ENCODE measurements at regions not wholly inside any gene's neighbourhood (a gene's known extent, or its start where the extent isn't known, plus 50 kb on each side); places are given as distances from the start of the nearest gene placed in this dataset.

DNA sequence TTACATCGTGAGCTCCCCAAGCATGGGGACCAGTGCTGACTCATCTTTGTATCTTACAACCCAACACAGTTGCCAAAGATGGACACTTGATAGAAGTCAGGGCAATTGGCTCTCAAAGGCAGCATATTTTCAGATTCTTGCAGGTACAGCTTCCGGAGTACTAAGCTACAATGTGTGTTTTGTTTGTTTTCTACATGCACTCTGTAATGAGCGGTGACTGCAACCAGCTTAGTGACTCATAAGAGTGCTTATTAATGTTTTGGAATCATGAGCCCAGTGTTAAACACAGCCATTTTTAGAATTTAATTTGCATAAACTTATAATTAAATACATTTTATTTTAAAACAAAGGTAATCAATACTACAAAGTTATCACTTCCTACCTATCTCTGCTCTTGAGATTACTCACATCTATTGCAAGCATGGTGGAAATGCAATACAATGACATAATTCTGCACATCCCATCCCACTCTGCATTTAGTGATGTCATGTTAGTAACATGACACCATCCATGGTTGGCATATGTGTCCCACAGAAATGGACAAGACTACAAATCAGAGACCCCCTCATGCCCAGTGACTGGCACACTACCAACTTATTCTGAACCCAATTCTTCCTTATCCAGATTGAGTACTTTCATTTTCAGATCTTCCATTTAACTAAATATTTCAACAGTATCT lies 399.8 kb upstream of the ST6GAL2 start:
- DNase-seq = no peak
- POLR2A ChIA-PET (ENCODE audit: partially characterized antibody) = no interaction called here
- CTCF ChIA-PET (ENCODE audit: partially characterized antibody) = no interaction called here
- intact Hi-C loops (cut with micrococcal nuclease) = no loop called here
- H3K27me3 ChIP-seq (ENCODE audit: insufficient read depth, low read length) = no peaks in the 10 kb centered on the region
- no peaks in the 10 kb centered on the region for H3K9me3 ChIP-seq (ENCODE audit: control insufficient read depth in 1 of 2, low read length in 2 of 2)
- H3K4me1 ChIP-seq (ENCODE audit: insufficient read depth, low read length) = no peaks in the 10 kb centered on the region
- H3K36me3 Mint-ChIP-seq = no peaks in the 10 kb centered on the region
- no peak overlapping the region for H3K4me3 Mint-ChIP-seq
- no peak overlapping the region for H3K27ac Mint-ChIP-seq
- H3K27ac ChIP-seq (ENCODE audit: low read depth, low read length) = no peak overlapping the region
- no peak overlapping the region for H3K4me3 ChIP-seq (ENCODE audit: low read length in 2 of 2)
- H3K36me3 ChIP-seq (ENCODE audit: insufficient read depth, low read length) = no peaks in the 10 kb centered on the region
- no peaks in the 10 kb centered on the region for H3K27me3 Mint-ChIP-seq
- peaks cover 0 to 4% (median 0%) of the 10 kb centered on the region in 8 donors for H3K9me3 Mint-ChIP-seq
- H3K4me1 Mint-ChIP-seq = no peaks in the 10 kb centered on the region

DNA sequence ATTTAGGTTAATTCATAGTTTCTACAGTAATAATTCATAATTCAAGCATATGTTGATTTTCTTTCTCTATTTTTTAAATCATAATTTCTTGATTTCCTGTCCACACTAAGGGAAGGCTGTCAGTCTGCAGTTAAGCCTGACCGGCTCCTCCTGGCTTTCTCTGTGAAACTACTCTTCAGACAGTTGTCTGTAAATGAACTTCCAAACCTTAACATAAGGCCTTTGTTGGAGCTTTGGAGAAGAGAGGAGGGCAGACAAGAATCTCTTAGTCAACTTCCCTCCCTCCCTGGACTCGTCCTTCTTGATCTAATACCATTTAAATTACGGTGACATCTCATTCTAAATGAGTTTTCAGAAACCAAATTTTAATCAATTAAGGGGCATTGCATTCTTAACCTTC lies 404.1 kb upstream of the ST6GAL2 start:
- H3K4me1 ChIP-seq (ENCODE audit: insufficient read depth, low read length) = no peaks in the 10 kb centered on the region
- intact Hi-C loops (cut with micrococcal nuclease) = no loop called here

DNA sequence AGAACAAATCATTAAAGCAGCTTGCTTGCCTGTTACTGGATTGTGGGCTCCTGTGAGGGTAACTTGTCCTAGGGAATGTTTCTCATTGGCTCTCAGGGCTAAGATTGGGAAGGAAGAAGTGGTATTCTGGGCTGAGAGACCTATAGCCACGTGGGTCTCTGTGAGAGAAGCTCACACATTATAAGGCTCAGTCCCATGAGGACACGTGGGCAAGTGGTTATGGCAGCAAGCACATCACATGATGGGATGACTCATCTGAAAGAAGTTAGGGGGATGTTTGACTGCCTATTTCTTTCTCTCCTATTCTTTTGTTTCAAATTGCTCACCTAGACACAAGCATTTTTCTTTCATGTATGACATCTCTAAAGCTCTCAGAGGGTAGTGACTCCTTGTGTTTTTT lies 418.0 kb upstream of the ST6GAL2 start:
- ChIA-PET POLR2A (ENCODE audit: partially characterized antibody) (no interaction called here), CTCF (ENCODE audit: partially characterized antibody) (no interaction called here)
- Histone ChIP-seq H3K27me3 (ENCODE audit: insufficient read depth, low read length) (no peaks in the 10 kb centered on the region), H3K4me1 (ENCODE audit: insufficient read depth, low read length) (no peaks in the 10 kb centered on the region), H3K9me3 (ENCODE audit: control insufficient read depth in 1 of 2, low read length in 2 of 2) (no peaks in the 10 kb centered on the region), H3K36me3 (ENCODE audit: insufficient read depth, low read length) (no peaks in the 10 kb centered on the region), H3K27ac (ENCODE audit: low read depth, low read length) (no peak overlapping the region), H3K4me3 (ENCODE audit: low read length in 2 of 2) (no peak overlapping the region)
- Mint-ChIP-seq H3K4me3 (no peak overlapping the region), H3K27me3 (no peaks in the 10 kb centered on the region), H3K9me3 (peaks cover 0 to 5% (median under 1%) of the 10 kb centered on the region in 8 donors), H3K36me3 (no peaks in the 10 kb centered on the region), H3K27ac (no peak overlapping the region), H3K4me1 (no peaks in the 10 kb centered on the region)
- intact Hi-C loops (cut with micrococcal nuclease) = no loop called here
- no peak for DNase-seq

More for the DNA sequence above, 404.1 kb upstream of the ST6GAL2 start:
- CTCF ChIA-PET (ENCODE audit: partially characterized antibody) = interaction anchor here (1.5 kb wide), 1 partner anchor 10 kb away, joined by 4 read pairs; no protein-coding TSS in a partner anchor
- H3K4me3 ChIP-seq (ENCODE audit: low read length in 2 of 2) = no peak overlapping the region
- no peak overlapping the region for H3K27ac ChIP-seq (ENCODE audit: low read depth, low read length)
- POLR2A ChIA-PET (ENCODE audit: partially characterized antibody) = no interaction called here
- Mint-ChIP-seq H3K36me3 (no peaks in the 10 kb centered on the region), H3K4me1 (no peaks in the 10 kb centered on the region), H3K27ac (no peak overlapping the region), H3K27me3 (no peaks in the 10 kb centered on the region), H3K4me3 (no peak overlapping the region), H3K9me3 (peaks cover 0 to 5% (median under 1%) of the 10 kb centered on the region in 8 donors)
- no peaks in the 10 kb centered on the region for H3K36me3 ChIP-seq (ENCODE audit: insufficient read depth, low read length)
- H3K27me3 ChIP-seq (ENCODE audit: insufficient read depth, low read length) = no peaks in the 10 kb centered on the region
- no peak for DNase-seq
- no peaks in the 10 kb centered on the region for H3K9me3 ChIP-seq (ENCODE audit: control insufficient read depth in 1 of 2, low read length in 2 of 2)

DNA sequence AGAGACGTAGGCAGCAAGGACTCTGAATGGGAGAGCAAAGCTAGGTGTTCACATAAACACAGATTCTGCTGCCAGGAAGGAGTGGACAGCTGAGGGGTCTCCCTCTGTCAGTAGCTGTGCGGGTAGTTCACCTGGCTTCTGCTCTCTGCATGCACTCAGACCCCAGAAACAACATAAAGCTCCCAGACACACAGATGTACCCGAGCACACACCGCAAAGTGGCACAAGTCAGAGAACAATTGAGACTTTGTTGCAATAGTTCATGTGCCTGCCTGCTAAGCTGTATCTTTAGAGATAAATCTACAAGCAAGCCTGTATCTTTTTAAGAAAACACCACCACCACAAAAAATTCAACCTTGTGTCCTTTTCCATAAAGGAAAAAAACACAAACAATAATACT lies 420.0 kb upstream of the ST6GAL2 start:
- no peak overlapping the region for H3K4me3 ChIP-seq (ENCODE audit: low read length in 2 of 2)
- H3K27ac Mint-ChIP-seq = no peak overlapping the region
- H3K27ac ChIP-seq (ENCODE audit: low read depth, low read length) = no peak overlapping the region
- H3K27me3 Mint-ChIP-seq = no peaks in the 10 kb centered on the region
- no peak for DNase-seq
- H3K36me3 ChIP-seq (ENCODE audit: insufficient read depth, low read length) = no peaks in the 10 kb centered on the region
- intact Hi-C loops (cut with micrococcal nuclease) = no loop called here
- peaks cover 0 to 9% (median under 1%) of the 10 kb centered on the region in 8 donors for H3K9me3 Mint-ChIP-seq
- no peaks in the 10 kb centered on the region for H3K27me3 ChIP-seq (ENCODE audit: insufficient read depth, low read length)
- H3K9me3 ChIP-seq (ENCODE audit: control insufficient read depth in 1 of 2, low read length in 2 of 2) = no peaks in the 10 kb centered on the region
- no peaks in the 10 kb centered on the region for H3K4me1 Mint-ChIP-seq
- H3K4me3 Mint-ChIP-seq = no peak overlapping the region
- POLR2A ChIA-PET (ENCODE audit: partially characterized antibody) = no interaction called here
- H3K36me3 Mint-ChIP-seq = no peaks in the 10 kb centered on the region
- H3K4me1 ChIP-seq (ENCODE audit: insufficient read depth, low read length) = no peaks in the 10 kb centered on the region
- CTCF ChIA-PET (ENCODE audit: partially characterized antibody) = no interaction called here

DNA sequence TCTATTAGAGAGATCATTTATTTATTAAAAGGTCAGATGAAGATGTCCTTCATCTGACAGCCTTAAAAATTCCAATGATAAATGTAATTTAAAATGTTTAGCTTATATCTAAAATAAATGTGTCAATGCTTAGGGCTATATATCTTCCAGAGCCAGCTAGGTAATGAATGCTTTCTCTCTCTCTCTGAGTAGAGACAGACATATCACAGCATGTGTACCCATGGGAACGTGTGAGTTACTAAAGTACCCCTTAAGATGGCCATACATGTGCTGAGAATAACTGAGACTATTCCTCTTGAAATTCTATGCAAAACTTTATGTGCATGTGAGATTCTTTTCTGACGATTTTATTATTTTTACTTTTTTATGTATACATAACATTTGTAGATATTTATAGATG lies 420.9 kb upstream of the ST6GAL2 start:
- no peak for DNase-seq
- no peaks in the 10 kb centered on the region for H3K36me3 Mint-ChIP-seq
- no peaks in the 10 kb centered on the region for H3K4me1 ChIP-seq (ENCODE audit: insufficient read depth, low read length)
- H3K27ac Mint-ChIP-seq = no peak overlapping the region
- H3K4me3 ChIP-seq (ENCODE audit: low read length in 2 of 2) = no peak overlapping the region
- H3K9me3 ChIP-seq (ENCODE audit: control insufficient read depth in 1 of 2, low read length in 2 of 2) = no peaks in the 10 kb centered on the region
- CTCF ChIA-PET (ENCODE audit: partially characterized antibody) = no interaction called here
- no peaks in the 10 kb centered on the region for H3K36me3 ChIP-seq (ENCODE audit: insufficient read depth, low read length)
- H3K4me1 Mint-ChIP-seq = no peaks in the 10 kb centered on the region
- POLR2A ChIA-PET (ENCODE audit: partially characterized antibody) = no interaction called here
- H3K27me3 Mint-ChIP-seq = no peaks in the 10 kb centered on the region
- no peak overlapping the region for H3K4me3 Mint-ChIP-seq
- no peak overlapping the region for H3K27ac ChIP-seq (ENCODE audit: low read depth, low read length)
- H3K9me3 Mint-ChIP-seq = peaks cover 0 to 9% (median under 1%) of the 10 kb centered on the region in 8 donors
- intact Hi-C loops (cut with micrococcal nuclease) = no loop called here
- H3K27me3 ChIP-seq (ENCODE audit: insufficient read depth, low read length) = no peaks in the 10 kb centered on the region

DNA sequence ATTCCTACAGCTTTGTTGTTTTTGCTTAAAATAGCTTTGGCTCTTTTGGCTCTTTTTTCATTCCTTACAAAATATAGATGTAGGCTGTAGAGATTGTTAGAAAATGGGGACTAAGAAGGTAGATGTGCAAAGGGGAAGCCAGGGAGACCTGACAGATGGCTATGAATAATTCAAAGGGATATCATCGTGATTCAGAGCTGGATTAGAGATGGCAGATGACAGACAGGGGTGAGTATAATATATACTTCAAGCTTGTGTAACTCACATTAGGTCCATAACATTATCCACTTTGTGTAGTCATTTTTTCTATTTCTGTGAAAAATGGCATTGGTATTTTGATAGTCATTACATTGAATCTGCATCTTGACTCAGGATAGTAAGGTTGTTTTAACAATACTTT lies 422.9 kb upstream of the ST6GAL2 start:
- H3K27me3 ChIP-seq (ENCODE audit: insufficient read depth, low read length) = no peaks in the 10 kb centered on the region
- H3K4me1 ChIP-seq (ENCODE audit: insufficient read depth, low read length) = no peaks in the 10 kb centered on the region
- H3K27ac ChIP-seq (ENCODE audit: low read depth, low read length) = no peak overlapping the region
- intact Hi-C loops (cut with micrococcal nuclease) = no loop called here
- Mint-ChIP-seq H3K36me3 (no peaks in the 10 kb centered on the region), H3K27me3 (no peaks in the 10 kb centered on the region), H3K4me1 (no peaks in the 10 kb centered on the region), H3K27ac (no peak overlapping the region), H3K9me3 (peaks cover 0 to 9% (median 1%) of the 10 kb centered on the region in 8 donors), H3K4me3 (no peak overlapping the region)
- DNase-seq = no peak
- H3K9me3 ChIP-seq (ENCODE audit: control insufficient read depth in 1 of 2, low read length in 2 of 2) = no peaks in the 10 kb centered on the region
- H3K36me3 ChIP-seq (ENCODE audit: insufficient read depth, low read length) = no peaks in the 10 kb centered on the region
- H3K4me3 ChIP-seq (ENCODE audit: low read length in 2 of 2) = no peak overlapping the region
- ChIA-PET CTCF (ENCODE audit: partially characterized antibody) (no interaction called here), POLR2A (ENCODE audit: partially characterized antibody) (no interaction called here)

DNA sequence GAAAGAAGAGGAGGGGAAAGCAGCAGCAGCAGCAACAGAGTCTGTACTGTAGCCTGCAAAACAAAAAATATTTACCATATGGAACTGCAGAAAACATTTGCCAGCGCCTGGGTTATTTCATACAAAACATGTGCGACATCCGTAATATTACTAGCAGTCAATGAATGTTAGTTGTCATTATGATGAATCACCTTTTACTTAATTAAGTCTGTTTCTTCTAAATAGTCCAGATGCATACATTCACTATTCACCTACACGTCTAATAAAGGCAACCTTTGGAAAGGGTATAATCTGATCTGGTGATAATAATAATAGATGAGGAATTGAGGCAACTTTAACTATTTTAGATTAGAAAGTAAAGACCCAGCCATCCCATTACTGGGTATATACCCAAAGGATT lies 426.3 kb upstream of the ST6GAL2 start:
- H3K4me3 Mint-ChIP-seq = no peak overlapping the region
- DNase-seq = no peak
- Histone ChIP-seq H3K9me3 (ENCODE audit: control insufficient read depth in 1 of 2, low read length in 2 of 2) (no peaks in the 10 kb centered on the region), H3K4me3 (ENCODE audit: low read length in 2 of 2) (no peak overlapping the region), H3K36me3 (ENCODE audit: insufficient read depth, low read length) (no peaks in the 10 kb centered on the region), H3K27me3 (ENCODE audit: insufficient read depth, low read length) (no peaks in the 10 kb centered on the region), H3K27ac (ENCODE audit: low read depth, low read length) (no peak overlapping the region), H3K4me1 (ENCODE audit: insufficient read depth, low read length) (no peaks in the 10 kb centered on the region)
- ChIA-PET CTCF (ENCODE audit: partially characterized antibody) (no interaction called here), POLR2A (ENCODE audit: partially characterized antibody) (no interaction called here)
- no peaks in the 10 kb centered on the region for H3K36me3 Mint-ChIP-seq
- intact Hi-C loops (cut with micrococcal nuclease) = no loop called here
- no peaks in the 10 kb centered on the region for H3K27me3 Mint-ChIP-seq
- H3K27ac Mint-ChIP-seq = no peak overlapping the region
- H3K4me1 Mint-ChIP-seq = no peaks in the 10 kb centered on the region
- peaks cover 0 to 12% (median 0%) of the 10 kb centered on the region in 8 donors for H3K9me3 Mint-ChIP-seq

DNA sequence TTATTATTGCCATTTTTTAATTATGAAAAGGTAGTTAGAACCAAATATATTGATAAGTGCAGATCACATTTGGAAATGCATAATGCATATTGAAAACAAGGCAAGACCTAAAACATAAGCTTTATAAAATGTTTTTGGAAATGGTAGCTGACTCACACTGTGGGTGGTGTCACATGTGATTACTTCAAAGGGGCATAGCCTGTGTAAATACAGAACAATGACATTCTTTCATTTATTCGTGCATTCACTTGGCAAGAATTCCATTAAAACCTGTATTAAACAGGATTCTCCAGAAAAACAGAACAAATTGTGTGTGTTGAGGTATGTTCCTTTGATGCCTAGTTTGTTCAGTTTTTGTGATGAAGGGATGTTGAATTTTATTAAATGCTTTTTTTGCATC lies 427.3 kb upstream of the ST6GAL2 start:
- ChIA-PET CTCF (ENCODE audit: partially characterized antibody) (no interaction called here), POLR2A (ENCODE audit: partially characterized antibody) (no interaction called here)
- peaks cover 0 to 12% (median 0%) of the 10 kb centered on the region in 8 donors for H3K9me3 Mint-ChIP-seq
- intact Hi-C loops (cut with micrococcal nuclease) = no loop called here
- no peaks in the 10 kb centered on the region for H3K36me3 ChIP-seq (ENCODE audit: insufficient read depth, low read length)
- no peaks in the 10 kb centered on the region for H3K9me3 ChIP-seq (ENCODE audit: control insufficient read depth in 1 of 2, low read length in 2 of 2)
- no peaks in the 10 kb centered on the region for H3K36me3 Mint-ChIP-seq
- no peak overlapping the region for H3K4me3 Mint-ChIP-seq
- H3K27me3 ChIP-seq (ENCODE audit: insufficient read depth, low read length) = no peaks in the 10 kb centered on the region
- no peak overlapping the region for H3K4me3 ChIP-seq (ENCODE audit: low read length in 2 of 2)
- H3K27me3 Mint-ChIP-seq = no peaks in the 10 kb centered on the region
- H3K27ac ChIP-seq (ENCODE audit: low read depth, low read length) = no peak overlapping the region
- no peak overlapping the region for H3K27ac Mint-ChIP-seq
- H3K4me1 Mint-ChIP-seq = no peaks in the 10 kb centered on the region
- no peaks in the 10 kb centered on the region for H3K4me1 ChIP-seq (ENCODE audit: insufficient read depth, low read length)
- DNase-seq = no peak

Data from CD4-positive, alpha-beta memory T cell (primary cell).